ENCODE measurements at regions not wholly inside any gene's neighbourhood (a gene's known extent, or its start where the extent isn't known, plus 50 kb on each side); places are given as distances from the start of the nearest gene placed in this dataset.

GRCh38 chr13:111645598-111646455 lies 325.4 kb downstream of the TEX29 start:
- no peaks in the 10 kb centered on the region for H3K4me1 ChIP-seq (ENCODE audit: control insufficient read depth in 1 of 2, insufficient read depth in 2 of 2, low read length in 2 of 2)
- no peak overlapping the region for H3K4me3 ChIP-seq (ENCODE audit: low read depth in 1 of 2, low read length in 2 of 2)
- H3K9me3 ChIP-seq (ENCODE audit: control insufficient read depth in 1 of 2, low read length in 2 of 2): no peaks in the 10 kb centered on the region
- H3K27ac ChIP-seq (ENCODE audit: low read length): no peak overlapping the region
- no peaks in the 10 kb centered on the region for H3K27me3 ChIP-seq (ENCODE audit: low read depth, low read length)
- no peaks in the 10 kb centered on the region for H3K36me3 ChIP-seq (ENCODE audit: control insufficient read depth in 1 of 2, insufficient read depth in 2 of 2, low read length in 2 of 2)

GRCh38 chr13:111646456-111646855 lies 326.0 kb downstream of the TEX29 start:
- no peaks in the 10 kb centered on the region for H3K4me1 ChIP-seq (ENCODE audit: control insufficient read depth in 1 of 2, insufficient read depth in 2 of 2, low read length in 2 of 2)
- no peak overlapping the region for H3K27ac ChIP-seq (ENCODE audit: low read length)
- no peaks in the 10 kb centered on the region for H3K9me3 ChIP-seq (ENCODE audit: control insufficient read depth in 1 of 2, low read length in 2 of 2)
- H3K4me3 ChIP-seq (ENCODE audit: low read depth in 1 of 2, low read length in 2 of 2): no peak overlapping the region
- no peaks in the 10 kb centered on the region for H3K27me3 ChIP-seq (ENCODE audit: low read depth, low read length)
- H3K36me3 ChIP-seq (ENCODE audit: control insufficient read depth in 1 of 2, insufficient read depth in 2 of 2, low read length in 2 of 2): no peaks in the 10 kb centered on the region

GRCh38 chr13:111648885-111649284 lies 328.4 kb downstream of the TEX29 start:
- no peak overlapping the region for H3K4me3 ChIP-seq (ENCODE audit: low read depth in 1 of 2, low read length in 2 of 2)
- H3K27me3 ChIP-seq (ENCODE audit: low read depth, low read length): no peaks in the 10 kb centered on the region
- no peaks in the 10 kb centered on the region for H3K4me1 ChIP-seq (ENCODE audit: control insufficient read depth in 1 of 2, insufficient read depth in 2 of 2, low read length in 2 of 2)
- H3K27ac ChIP-seq (ENCODE audit: low read length): no peak overlapping the region
- H3K9me3 ChIP-seq (ENCODE audit: control insufficient read depth in 1 of 2, low read length in 2 of 2): no peaks in the 10 kb centered on the region
- H3K36me3 ChIP-seq (ENCODE audit: control insufficient read depth in 1 of 2, insufficient read depth in 2 of 2, low read length in 2 of 2): no peaks in the 10 kb centered on the region

GRCh38 chr13:111650626-111651025 lies 330.2 kb downstream of the TEX29 start:
- Histone ChIP-seq H3K27ac (ENCODE audit: low read length) (no peak overlapping the region), H3K4me1 (ENCODE audit: control insufficient read depth in 1 of 2, insufficient read depth in 2 of 2, low read length in 2 of 2) (no peaks in the 10 kb centered on the region), H3K27me3 (ENCODE audit: low read depth, low read length) (peaks cover 5% of the 10 kb centered on the region), H3K36me3 (ENCODE audit: control insufficient read depth in 1 of 2, insufficient read depth in 2 of 2, low read length in 2 of 2) (no peaks in the 10 kb centered on the region), H3K9me3 (ENCODE audit: control insufficient read depth in 1 of 2, low read length in 2 of 2) (no peaks in the 10 kb centered on the region), H3K4me3 (ENCODE audit: low read depth in 1 of 2, low read length in 2 of 2) (no peak overlapping the region)

- Histone ChIP-seq H3K4me3 (ENCODE audit: low read depth in 1 of 2, low read length in 2 of 2) (no peak overlapping the region), H3K36me3 (ENCODE audit: control insufficient read depth in 1 of 2, insufficient read depth in 2 of 2, low read length in 2 of 2) (no peaks in the 10 kb centered on the region), H3K4me1 (ENCODE audit: control insufficient read depth in 1 of 2, insufficient read depth in 2 of 2, low read length in 2 of 2) (no peaks in the 10 kb centered on the region), H3K27ac (ENCODE audit: low read length) (no peak overlapping the region), H3K27me3 (ENCODE audit: low read depth, low read length) (peaks cover 5% of the 10 kb centered on the region), H3K9me3 (ENCODE audit: control insufficient read depth in 1 of 2, low read length in 2 of 2) (no peaks in the 10 kb centered on the region)
Measured at GRCh38 chr13:111652676-111653075, 332.2 kb downstream of the TEX29 start.

- Histone ChIP-seq H3K4me1 (ENCODE audit: control insufficient read depth in 1 of 2, insufficient read depth in 2 of 2, low read length in 2 of 2) (no peaks in the 10 kb centered on the region), H3K27me3 (ENCODE audit: low read depth, low read length) (peaks cover 5% of the 10 kb centered on the region), H3K36me3 (ENCODE audit: control insufficient read depth in 1 of 2, insufficient read depth in 2 of 2, low read length in 2 of 2) (no peaks in the 10 kb centered on the region), H3K4me3 (ENCODE audit: low read depth in 1 of 2, low read length in 2 of 2) (no peak overlapping the region), H3K9me3 (ENCODE audit: control insufficient read depth in 1 of 2, low read length in 2 of 2) (no peaks in the 10 kb centered on the region), H3K27ac (ENCODE audit: low read length) (no peak overlapping the region)
Measured at GRCh38 chr13:111654531-111654930, 334.1 kb downstream of the TEX29 start.

- H3K9me3 ChIP-seq (ENCODE audit: control insufficient read depth in 1 of 2, low read length in 2 of 2): no peaks in the 10 kb centered on the region
- no peak overlapping the region for H3K4me3 ChIP-seq (ENCODE audit: low read depth in 1 of 2, low read length in 2 of 2)
- no peaks in the 10 kb centered on the region for H3K36me3 ChIP-seq (ENCODE audit: control insufficient read depth in 1 of 2, insufficient read depth in 2 of 2, low read length in 2 of 2)
- peaks cover 0 to 5% of the 10 kb centered on the region in 2 donors for H3K4me1 ChIP-seq (ENCODE audit: control insufficient read depth in 1 of 2, insufficient read depth in 2 of 2, low read length in 2 of 2)
- H3K27me3 ChIP-seq (ENCODE audit: low read depth, low read length): peaks cover 5% of the 10 kb centered on the region
- H3K27ac ChIP-seq (ENCODE audit: low read length): no peak overlapping the region
Measured at GRCh38 chr13:111656439-111656838, 336.0 kb downstream of the TEX29 start.

GRCh38 chr13:111657013-111657412 lies 336.6 kb downstream of the TEX29 start:
- H3K27ac ChIP-seq (ENCODE audit: low read length): no peak overlapping the region

GRCh38 chr13:111658145-111659100 lies 338.0 kb downstream of the TEX29 start:
- peaks cover 0 to 5% of the 10 kb centered on the region in 2 donors for H3K4me1 ChIP-seq (ENCODE audit: control insufficient read depth in 1 of 2, insufficient read depth in 2 of 2, low read length in 2 of 2)
- no peak overlapping the region for H3K27ac ChIP-seq (ENCODE audit: low read length)
- H3K27me3 ChIP-seq (ENCODE audit: low read depth, low read length): peaks cover 5% of the 10 kb centered on the region
- H3K9me3 ChIP-seq (ENCODE audit: control insufficient read depth in 1 of 2, low read length in 2 of 2): no peaks in the 10 kb centered on the region
- H3K36me3 ChIP-seq (ENCODE audit: control insufficient read depth in 1 of 2, insufficient read depth in 2 of 2, low read length in 2 of 2): no peaks in the 10 kb centered on the region
- H3K4me3 ChIP-seq (ENCODE audit: low read depth in 1 of 2, low read length in 2 of 2): no peak overlapping the region

More at GRCh38 chr13:111657013-111657412, 336.6 kb downstream of the TEX29 start:
- peaks cover 0 to 5% of the 10 kb centered on the region in 2 donors for H3K4me1 ChIP-seq (ENCODE audit: control insufficient read depth in 1 of 2, insufficient read depth in 2 of 2, low read length in 2 of 2)
- no peaks in the 10 kb centered on the region for H3K36me3 ChIP-seq (ENCODE audit: control insufficient read depth in 1 of 2, insufficient read depth in 2 of 2, low read length in 2 of 2)
- H3K9me3 ChIP-seq (ENCODE audit: control insufficient read depth in 1 of 2, low read length in 2 of 2): no peaks in the 10 kb centered on the region
- H3K4me3 ChIP-seq (ENCODE audit: low read depth in 1 of 2, low read length in 2 of 2): no peak overlapping the region
- H3K27me3 ChIP-seq (ENCODE audit: low read depth, low read length): peaks cover 5% of the 10 kb centered on the region

- H3K4me1 ChIP-seq (ENCODE audit: control insufficient read depth in 1 of 2, insufficient read depth in 2 of 2, low read length in 2 of 2): peaks cover 0 to 5% of the 10 kb centered on the region in 2 donors
- no peaks in the 10 kb centered on the region for H3K36me3 ChIP-seq (ENCODE audit: control insufficient read depth in 1 of 2, insufficient read depth in 2 of 2, low read length in 2 of 2)
- peaks cover 5% of the 10 kb centered on the region for H3K27me3 ChIP-seq (ENCODE audit: low read depth, low read length)
- H3K4me3 ChIP-seq (ENCODE audit: low read depth in 1 of 2, low read length in 2 of 2): no peak overlapping the region
- H3K27ac ChIP-seq (ENCODE audit: low read length): no peak overlapping the region
- H3K9me3 ChIP-seq (ENCODE audit: control insufficient read depth in 1 of 2, low read length in 2 of 2): no peaks in the 10 kb centered on the region
Measured at GRCh38 chr13:111659219-111659775, 338.9 kb downstream of the TEX29 start.

- Histone ChIP-seq H3K27me3 (ENCODE audit: low read depth, low read length) (peaks cover 4% of the 10 kb centered on the region), H3K36me3 (ENCODE audit: control insufficient read depth in 1 of 2, insufficient read depth in 2 of 2, low read length in 2 of 2) (no peaks in the 10 kb centered on the region), H3K4me3 (ENCODE audit: low read depth in 1 of 2, low read length in 2 of 2) (no peak overlapping the region), H3K9me3 (ENCODE audit: control insufficient read depth in 1 of 2, low read length in 2 of 2) (no peaks in the 10 kb centered on the region), H3K4me1 (ENCODE audit: control insufficient read depth in 1 of 2, insufficient read depth in 2 of 2, low read length in 2 of 2) (peaks cover 0 to 11% of the 10 kb centered on the region in 2 donors), H3K27ac (ENCODE audit: low read length) (no peak overlapping the region)
Measured at GRCh38 chr13:111659842-111660241, 339.4 kb downstream of the TEX29 start.

All from muscle layer of duodenum (tissue), 2 donors.